ENCODE measurements at regions not wholly inside any gene's neighbourhood (a gene's known extent, or its start where the extent isn't known, plus 50 kb on each side); places are given as distances from the start of the nearest gene placed in this dataset.

GRCh38 chr5:145130996-145131395 lies 704.1 kb downstream of the PRELID2 start:
- no peak for TF ChIP-seq POLR2AphosphoS5 (IDR thresholded peaks at IDR 0.05; ENCODE audit: low read depth, low read length)
- TF ChIP-seq TAF1 (IDR thresholded peaks at IDR 0.05; ENCODE audit: borderline replicate concordance, low read depth, low read length), result no peak
- no peak for TF ChIP-seq POLR2A (IDR thresholded peaks at IDR 0.05; ENCODE audit: low read depth, low read length)
- DNase-seq (ENCODE audit: insufficient read length), result no peak
- FAIRE-seq, result no peak

GRCh38 chr5:145129797-145130196 lies 705.3 kb downstream of the PRELID2 start:
- TF ChIP-seq TAF1 (IDR thresholded peaks at IDR 0.05; ENCODE audit: borderline replicate concordance, low read depth, low read length) (no peak), POLR2AphosphoS5 (IDR thresholded peaks at IDR 0.05; ENCODE audit: low read depth, low read length) (no peak), POLR2A (IDR thresholded peaks at IDR 0.05; ENCODE audit: low read depth, low read length) (no peak)
- no peak for FAIRE-seq
- DNase-seq (ENCODE audit: insufficient read length), result no peak

- FAIRE-seq, result no peak
- no peak for DNase-seq (ENCODE audit: insufficient read length)
- TF ChIP-seq POLR2A (IDR thresholded peaks at IDR 0.05; ENCODE audit: low read depth, low read length), result no peak
- TF ChIP-seq POLR2AphosphoS5 (IDR thresholded peaks at IDR 0.05; ENCODE audit: low read depth, low read length), result no peak
- no peak for TF ChIP-seq TAF1 (IDR thresholded peaks at IDR 0.05; ENCODE audit: borderline replicate concordance, low read depth, low read length)
These were observed 710.3 kb downstream of the PRELID2 start for GRCh38 chr5:145124806-145125205.

- DNase-seq (ENCODE audit: insufficient read length) (no peak), FAIRE-seq (no peak)
- TF ChIP-seq TAF1 (IDR thresholded peaks at IDR 0.05; ENCODE audit: borderline replicate concordance, low read depth, low read length), result no peak
- no peak for TF ChIP-seq POLR2A (IDR thresholded peaks at IDR 0.05; ENCODE audit: low read depth, low read length)
- no peak for TF ChIP-seq POLR2AphosphoS5 (IDR thresholded peaks at IDR 0.05; ENCODE audit: low read depth, low read length)
These were observed 716.5 kb downstream of the PRELID2 start for GRCh38 chr5:145118611-145119010.

GRCh38 chr5:145118127-145118526 lies 717.0 kb downstream of the PRELID2 start:
- TF ChIP-seq TAF1 (IDR thresholded peaks at IDR 0.05; ENCODE audit: borderline replicate concordance, low read depth, low read length), result no peak
- TF ChIP-seq POLR2AphosphoS5 (IDR thresholded peaks at IDR 0.05; ENCODE audit: low read depth, low read length), result no peak
- no peak for TF ChIP-seq POLR2A (IDR thresholded peaks at IDR 0.05; ENCODE audit: low read depth, low read length)
- DNase-seq (ENCODE audit: insufficient read length) (no peak), FAIRE-seq (no peak)

- FAIRE-seq, result no peak
- DNase-seq (ENCODE audit: insufficient read length), result no peak
- no peak for TF ChIP-seq POLR2AphosphoS5 (IDR thresholded peaks at IDR 0.05; ENCODE audit: low read depth, low read length)
- TF ChIP-seq POLR2A (IDR thresholded peaks at IDR 0.05; ENCODE audit: low read depth, low read length), result no peak
- no peak for TF ChIP-seq TAF1 (IDR thresholded peaks at IDR 0.05; ENCODE audit: borderline replicate concordance, low read depth, low read length)
These were observed 717.9 kb downstream of the PRELID2 start for GRCh38 chr5:145117285-145117684.

GRCh38 chr5:145111420-145111819 lies 723.7 kb downstream of the PRELID2 start:
- peak; percentile 42 for FAIRE-seq
- TF ChIP-seq TAF1 (IDR thresholded peaks at IDR 0.05; ENCODE audit: borderline replicate concordance, low read depth, low read length), result no peak
- no peak for TF ChIP-seq POLR2AphosphoS5 (IDR thresholded peaks at IDR 0.05; ENCODE audit: low read depth, low read length)
- TF ChIP-seq POLR2A (IDR thresholded peaks at IDR 0.05; ENCODE audit: low read depth, low read length), result no peak
- DNase-seq (ENCODE audit: insufficient read length), result no peak

- no peak for FAIRE-seq
- DNase-seq (ENCODE audit: insufficient read length), result no peak
These were observed 724.3 kb downstream of the PRELID2 start for GRCh38 chr5:145110834-145111233.

GRCh38 chr5:145110181-145110580 lies 725.0 kb downstream of the PRELID2 start:
- FAIRE-seq, result no peak
- no peak for TF ChIP-seq POLR2AphosphoS5 (IDR thresholded peaks at IDR 0.05; ENCODE audit: low read depth, low read length)
- no peak for TF ChIP-seq POLR2A (IDR thresholded peaks at IDR 0.05; ENCODE audit: low read depth, low read length)
- no peak for TF ChIP-seq TAF1 (IDR thresholded peaks at IDR 0.05; ENCODE audit: borderline replicate concordance, low read depth, low read length)
- no peak for DNase-seq (ENCODE audit: insufficient read length)

More at GRCh38 chr5:145110834-145111233, 724.3 kb downstream of the PRELID2 start:
- TF ChIP-seq TAF1 (IDR thresholded peaks at IDR 0.05; ENCODE audit: borderline replicate concordance, low read depth, low read length), result no peak
- TF ChIP-seq POLR2AphosphoS5 (IDR thresholded peaks at IDR 0.05; ENCODE audit: low read depth, low read length), result no peak
- no peak for TF ChIP-seq POLR2A (IDR thresholded peaks at IDR 0.05; ENCODE audit: low read depth, low read length)

- TF ChIP-seq TAF1 (IDR thresholded peaks at IDR 0.05; ENCODE audit: borderline replicate concordance, low read depth, low read length) (no peak), POLR2A (IDR thresholded peaks at IDR 0.05; ENCODE audit: low read depth, low read length) (no peak), POLR2AphosphoS5 (IDR thresholded peaks at IDR 0.05; ENCODE audit: low read depth, low read length) (no peak)
- FAIRE-seq (no peak), DNase-seq (ENCODE audit: insufficient read length) (no peak)
These were observed 729.8 kb downstream of the PRELID2 start for GRCh38 chr5:145105384-145105783.

GRCh38 chr5:145104106-145104505 lies 731.0 kb downstream of the PRELID2 start:
- DNase-seq (ENCODE audit: insufficient read length) (no peak), FAIRE-seq (no peak)
- TF ChIP-seq POLR2AphosphoS5 (IDR thresholded peaks at IDR 0.05; ENCODE audit: low read depth, low read length) (no peak), TAF1 (IDR thresholded peaks at IDR 0.05; ENCODE audit: borderline replicate concordance, low read depth, low read length) (no peak), POLR2A (IDR thresholded peaks at IDR 0.05; ENCODE audit: low read depth, low read length) (no peak)

- no peak for DNase-seq (ENCODE audit: insufficient read length)
- no peak for FAIRE-seq
These were observed 733.9 kb downstream of the PRELID2 start for GRCh38 chr5:145101246-145101645.

GRCh38 chr5:145090115-145090514 lies 745.0 kb downstream of the PRELID2 start:
- DNase-seq (ENCODE audit: insufficient read length), result no peak
- TF ChIP-seq POLR2AphosphoS5 (IDR thresholded peaks at IDR 0.05; ENCODE audit: low read depth, low read length) (no peak), TAF1 (IDR thresholded peaks at IDR 0.05; ENCODE audit: borderline replicate concordance, low read depth, low read length) (no peak), POLR2A (IDR thresholded peaks at IDR 0.05; ENCODE audit: low read depth, low read length) (no peak)
- FAIRE-seq, result no peak

More at GRCh38 chr5:145101246-145101645, 733.9 kb downstream of the PRELID2 start:
- TF ChIP-seq POLR2AphosphoS5 (IDR thresholded peaks at IDR 0.05; ENCODE audit: low read depth, low read length) (no peak), POLR2A (IDR thresholded peaks at IDR 0.05; ENCODE audit: low read depth, low read length) (no peak)
